Left lung (tissue), 4 donors: ENCODE measurements at regions not wholly inside any gene's neighbourhood (a gene's known extent, or its start where the extent isn't known, plus 50 kb on each side); places are given as distances from the start of the nearest gene placed in this dataset.

Experiments used
- ATAC-seq: fragments of 200-7000 bp; cut with Tn5 transposase; one replicate; pipeline ENCODE4 v1.9.1; 2020; ENCODE audit warnings: moderate library complexity
- DNase-seq, 4 donors: peaks; one replicate each; pipeline ENCODE4 v3.0.0-alpha.2; 2013 to 2020
- H3K27ac ChIP-seq, 2 donors: fragments of 200-600 bp; sonication (generic) in 1 of 2; one replicate each; pipeline versions ENCODE4 v1.5.0 to v1.8.0; 2020 to 2021
- H3K27me3 ChIP-seq, 2 donors: fragments of 200-600 bp; sonication (generic) in 1 of 2; one replicate each; pipeline versions ENCODE4 v1.5.0 to v1.8.0; 2020 to 2021
- H3K36me3 ChIP-seq, 2 donors: fragments of 200-600 bp; sonication (generic) in 1 of 2; one replicate each; pipeline versions ENCODE4 v1.5.0 to v1.8.0; 2020 to 2021
- H3K4me1 ChIP-seq, 2 donors: fragments of 200-600 bp; one replicate each; pipeline ENCODE4 v1.8.0; 2021
- H3K4me3 ChIP-seq, 2 donors: fragments of 200-600 bp; sonication (generic) in 1 of 2; one replicate each; pipeline versions ENCODE4 v1.5.0 to v1.8.0; 2020 to 2021; ENCODE audit warnings: mild to moderate bottlenecking in 1 of 2
- H3K9me3 ChIP-seq, 2 donors: fragments of 200-600 bp; sonication (generic) in 1 of 2; one replicate each; pipeline versions ENCODE4 v1.5.0 to v1.8.0; 2020 to 2021
- intact Hi-C, 2 donors: fragments of 100-400 bp; cut with DNase I; formaldehyde crosslinking; loops; one replicate each; pipeline versions ENCODE4 v1.11.2 to v1.14.2; 2022
- TF ChIP-seq, protein P1 (sequence below), 2 donors: fragments of 200-600 bp; sonication (generic) in 1 of 2; IDR thresholded peaks; one replicate each; pipeline versions ENCODE4 v1.5.0 to v1.8.0; 2021; ENCODE audit warnings: antibody characterized with exemption in 2 of 2
- donor health status: DM: no; HTN: yes; CAD: no.
- donor health status: DM: no; HTN: no; CAD: no.

DNA sequence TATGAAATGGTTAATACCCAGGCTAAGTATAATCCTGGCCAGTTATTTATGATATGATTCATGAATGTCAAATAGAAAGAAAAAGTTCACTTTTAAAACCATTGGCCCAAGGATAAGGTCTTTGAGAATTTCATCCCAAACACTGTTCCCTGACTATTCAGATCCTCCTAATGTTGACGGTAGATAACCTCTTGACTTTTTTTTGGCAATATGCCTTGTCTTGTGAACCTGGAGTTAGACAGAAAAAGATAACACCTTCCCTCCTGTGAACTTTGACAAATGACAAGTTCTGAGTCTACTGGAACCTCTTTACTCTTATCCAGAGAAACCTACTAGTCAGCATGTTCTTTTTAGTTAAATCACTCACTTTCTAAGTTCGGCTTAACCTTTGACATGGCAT, 166.8 kb upstream of the PREP start:
- no peaks in the 10 kb centered on the region for H3K4me1 ChIP-seq
- no peaks in the 10 kb centered on the region for H3K9me3 ChIP-seq
- DNase-seq (no peak), ATAC-seq (no peak)
- H3K4me3 ChIP-seq: no peak overlapping the region
- no peaks in the 10 kb centered on the region for H3K27me3 ChIP-seq
- TF ChIP-seq, protein P1, sequence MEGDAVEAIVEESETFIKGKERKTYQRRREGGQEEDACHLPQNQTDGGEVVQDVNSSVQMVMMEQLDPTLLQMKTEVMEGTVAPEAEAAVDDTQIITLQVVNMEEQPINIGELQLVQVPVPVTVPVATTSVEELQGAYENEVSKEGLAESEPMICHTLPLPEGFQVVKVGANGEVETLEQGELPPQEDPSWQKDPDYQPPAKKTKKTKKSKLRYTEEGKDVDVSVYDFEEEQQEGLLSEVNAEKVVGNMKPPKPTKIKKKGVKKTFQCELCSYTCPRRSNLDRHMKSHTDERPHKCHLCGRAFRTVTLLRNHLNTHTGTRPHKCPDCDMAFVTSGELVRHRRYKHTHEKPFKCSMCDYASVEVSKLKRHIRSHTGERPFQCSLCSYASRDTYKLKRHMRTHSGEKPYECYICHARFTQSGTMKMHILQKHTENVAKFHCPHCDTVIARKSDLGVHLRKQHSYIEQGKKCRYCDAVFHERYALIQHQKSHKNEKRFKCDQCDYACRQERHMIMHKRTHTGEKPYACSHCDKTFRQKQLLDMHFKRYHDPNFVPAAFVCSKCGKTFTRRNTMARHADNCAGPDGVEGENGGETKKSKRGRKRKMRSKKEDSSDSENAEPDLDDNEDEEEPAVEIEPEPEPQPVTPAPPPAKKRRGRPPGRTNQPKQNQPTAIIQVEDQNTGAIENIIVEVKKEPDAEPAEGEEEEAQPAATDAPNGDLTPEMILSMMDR (IDR thresholded peaks at IDR 0.05): no peak
- H3K27ac ChIP-seq: no peak overlapping the region
- intact Hi-C loops: no loop called here
- no peaks in the 10 kb centered on the region for H3K36me3 ChIP-seq

GRCh38 chr6:105568751-105569150, 165.9 kb upstream of the PREP start:
- DNase-seq (no peak), ATAC-seq (no peak)
- no peaks in the 10 kb centered on the region for H3K36me3 ChIP-seq
- H3K4me1 ChIP-seq: no peaks in the 10 kb centered on the region
- intact Hi-C loops: no loop called here
- H3K27ac ChIP-seq: no peak overlapping the region
- H3K4me3 ChIP-seq: no peak overlapping the region
- H3K27me3 ChIP-seq: no peaks in the 10 kb centered on the region
- H3K9me3 ChIP-seq: no peaks in the 10 kb centered on the region
- TF ChIP-seq, protein P1 (IDR thresholded peaks at IDR 0.05): no peak

- ATAC-seq: no peak
- TF ChIP-seq, protein P1 (IDR thresholded peaks at IDR 0.05): no peak
- Histone ChIP-seq H3K4me3 (no peak overlapping the region), H3K36me3 (no peaks in the 10 kb centered on the region), H3K27me3 (no peaks in the 10 kb centered on the region), H3K27ac (no peak overlapping the region), H3K9me3 (no peaks in the 10 kb centered on the region), H3K4me1 (no peaks in the 10 kb centered on the region)
- intact Hi-C loops: no loop called here
- DNase-seq: no peak
Observed at GRCh38 chr6:105568142-105568541, 165.3 kb upstream of the PREP start.

DNA sequence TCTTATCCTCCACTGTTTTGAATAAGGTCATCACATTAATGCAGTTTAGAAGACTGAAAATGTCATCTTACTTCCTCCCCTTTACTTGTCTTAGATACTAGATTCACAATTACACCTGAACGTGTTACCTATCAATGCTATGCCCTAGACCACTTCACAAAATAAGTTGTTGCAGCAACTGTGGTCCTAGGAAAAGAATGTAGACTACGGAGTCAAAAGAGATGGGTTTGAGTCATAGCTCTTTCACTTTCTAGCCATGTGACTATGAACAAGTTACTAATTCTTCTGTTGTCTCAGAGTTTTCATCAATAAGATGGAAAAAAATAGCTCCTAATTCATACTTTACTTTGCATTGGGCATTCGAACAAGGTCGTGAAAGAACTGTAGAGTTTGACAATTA, 164.3 kb upstream of the PREP start:
- H3K9me3 ChIP-seq: no peaks in the 10 kb centered on the region
- DNase-seq (no peak), ATAC-seq (no peak)
- TF ChIP-seq, protein P1 (IDR thresholded peaks at IDR 0.05): no peak
- H3K27ac ChIP-seq: no peak overlapping the region
- intact Hi-C loops: no loop called here
- H3K4me1 ChIP-seq: no peaks in the 10 kb centered on the region
- no peaks in the 10 kb centered on the region for H3K27me3 ChIP-seq
- H3K36me3 ChIP-seq: no peaks in the 10 kb centered on the region
- no peak overlapping the region for H3K4me3 ChIP-seq

DNA sequence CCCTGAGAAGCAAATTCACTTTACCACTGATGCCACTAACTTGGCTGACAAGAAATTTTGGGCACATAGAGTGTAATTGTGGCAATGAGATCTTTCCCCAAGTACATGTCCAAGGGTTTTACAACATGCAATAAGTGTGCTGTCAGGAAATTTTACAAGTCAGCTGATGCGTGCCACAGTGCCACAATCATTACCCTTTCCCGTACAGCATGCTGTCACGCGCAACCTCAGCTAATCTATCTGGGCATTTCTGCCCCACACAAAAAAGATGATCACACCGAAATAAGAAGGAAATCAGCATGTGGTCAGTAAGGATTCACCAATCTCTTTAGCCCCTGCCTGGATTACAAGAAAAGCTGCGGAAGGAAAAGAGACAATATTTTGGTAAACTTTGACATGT, 163.6 kb upstream of the PREP start:
- Histone ChIP-seq H3K4me1 (no peaks in the 10 kb centered on the region), H3K27me3 (no peaks in the 10 kb centered on the region), H3K27ac (no peak overlapping the region), H3K9me3 (no peaks in the 10 kb centered on the region), H3K36me3 (no peaks in the 10 kb centered on the region), H3K4me3 (no peak overlapping the region)
- intact Hi-C loops: no loop called here
- ATAC-seq (no peak), DNase-seq (no peak)
- TF ChIP-seq, protein P1 (IDR thresholded peaks at IDR 0.05): no peak
